ENCODE measurements at regions not wholly inside any gene's neighbourhood (a gene's known extent, or its start where the extent isn't known, plus 50 kb on each side); places are given as distances from the start of the nearest gene placed in this dataset.

DNA sequence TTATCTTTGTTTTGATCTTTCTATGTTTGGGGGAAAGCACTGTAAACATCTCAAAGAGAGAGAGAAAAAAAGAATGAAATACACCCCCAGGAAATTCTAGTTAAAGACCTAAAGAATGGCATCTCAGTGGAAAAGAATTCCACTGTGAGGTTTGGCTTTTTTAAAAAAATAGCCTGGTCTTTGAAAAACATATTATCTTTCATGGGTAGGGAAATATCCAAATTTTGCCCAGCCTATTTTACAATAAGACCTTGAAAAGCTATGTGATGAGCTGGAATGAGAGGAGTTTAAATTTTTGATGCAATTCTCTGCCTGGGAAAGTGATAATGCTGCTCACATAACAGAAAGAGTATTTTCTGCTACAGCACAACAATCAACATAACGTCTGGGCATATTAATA lies 348.1 kb upstream of the WWC1 start:
- WGBS (ENCODE audit: insufficient coverage), result no CpG with 5 or more reads among the region's 1 CpG
- H3K9me3 Mint-ChIP-seq (ENCODE audit: insufficient read depth), result no peaks in the 10 kb centered on the region
- intact Hi-C loops (cut with micrococcal nuclease), result no loop called here
- ChIA-PET POLR2A (no interaction called here), CTCF (no interaction called here)
- no peak for TF ChIP-seq EZH2 (IDR thresholded peaks at IDR 0.05; ENCODE audit: borderline replicate concordance, insufficient read depth, low read depth, low read length, poor library complexity, severe bottlenecking)
- TF ChIP-seq, protein P1, sequence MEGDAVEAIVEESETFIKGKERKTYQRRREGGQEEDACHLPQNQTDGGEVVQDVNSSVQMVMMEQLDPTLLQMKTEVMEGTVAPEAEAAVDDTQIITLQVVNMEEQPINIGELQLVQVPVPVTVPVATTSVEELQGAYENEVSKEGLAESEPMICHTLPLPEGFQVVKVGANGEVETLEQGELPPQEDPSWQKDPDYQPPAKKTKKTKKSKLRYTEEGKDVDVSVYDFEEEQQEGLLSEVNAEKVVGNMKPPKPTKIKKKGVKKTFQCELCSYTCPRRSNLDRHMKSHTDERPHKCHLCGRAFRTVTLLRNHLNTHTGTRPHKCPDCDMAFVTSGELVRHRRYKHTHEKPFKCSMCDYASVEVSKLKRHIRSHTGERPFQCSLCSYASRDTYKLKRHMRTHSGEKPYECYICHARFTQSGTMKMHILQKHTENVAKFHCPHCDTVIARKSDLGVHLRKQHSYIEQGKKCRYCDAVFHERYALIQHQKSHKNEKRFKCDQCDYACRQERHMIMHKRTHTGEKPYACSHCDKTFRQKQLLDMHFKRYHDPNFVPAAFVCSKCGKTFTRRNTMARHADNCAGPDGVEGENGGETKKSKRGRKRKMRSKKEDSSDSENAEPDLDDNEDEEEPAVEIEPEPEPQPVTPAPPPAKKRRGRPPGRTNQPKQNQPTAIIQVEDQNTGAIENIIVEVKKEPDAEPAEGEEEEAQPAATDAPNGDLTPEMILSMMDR (IDR thresholded peaks at IDR 0.05), result no peak
- Histone ChIP-seq H3K9ac (ENCODE audit: low read length) (no peak overlapping the region), H4K20me1 (ENCODE audit: control insufficient read depth, insufficient read depth, low read length, poor library complexity, severe bottlenecking) (no peaks in the 10 kb centered on the region), H3K36me3 (replicated peaks in 1 of 2; ENCODE audit: control extremely low read depth in 1 of 2, control insufficient read depth in 1 of 2, extremely low read depth in 1 of 2, insufficient read depth in 2 of 2, low read length in 1 of 2) (no peaks in the 10 kb centered on the region), H3K27ac (ENCODE audit: low read length in 2 of 2) (no peak overlapping the region), H3K4me1 (ENCODE audit: control insufficient read depth in 2 of 2, insufficient read depth in 2 of 2, low read length in 2 of 2) (no peaks in the 10 kb centered on the region), H2AFZ (ENCODE audit: insufficient read depth, low read depth, low read length, poor library complexity, severe bottlenecking) (no peak overlapping the region), H3K9me3 (ENCODE audit: control extremely low read depth in 1 of 3, control insufficient read depth in 2 of 3, insufficient read depth in 1 of 3, low read length in 2 of 3) (peaks cover 0 to 4% (median 0%) of the 10 kb centered on the region in 3 donors), H3K4me3 (ENCODE audit: control extremely low read depth in 1 of 5, extremely low read depth in 1 of 5, insufficient read depth in 1 of 5, low read depth in 2 of 5, low read length in 4 of 5) (no peak overlapping the region), H3K4me2 (replicated peaks; ENCODE audit: low read depth, low read length, poor library complexity, severe bottlenecking) (no peak overlapping the region), H3K27me3 (replicated peaks in 1 of 4; ENCODE audit: control extremely low read depth in 1 of 4, control insufficient read depth in 3 of 4, insufficient read depth in 4 of 4, low read length in 3 of 4) (no peaks in the 10 kb centered on the region), H3K79me2 (ENCODE audit: control insufficient read depth, insufficient read depth, low read length) (no peaks in the 10 kb centered on the region)
- H3K4me3 Mint-ChIP-seq, result no peak overlapping the region
- ATAC-seq (ENCODE audit: low read depth) (no peak), DNase-seq (no peak)
- H3K27ac Mint-ChIP-seq, result no peak overlapping the region
- H3K4me1 Mint-ChIP-seq, result no peaks in the 10 kb centered on the region
- no peaks in the 10 kb centered on the region for H3K27me3 Mint-ChIP-seq

DNA sequence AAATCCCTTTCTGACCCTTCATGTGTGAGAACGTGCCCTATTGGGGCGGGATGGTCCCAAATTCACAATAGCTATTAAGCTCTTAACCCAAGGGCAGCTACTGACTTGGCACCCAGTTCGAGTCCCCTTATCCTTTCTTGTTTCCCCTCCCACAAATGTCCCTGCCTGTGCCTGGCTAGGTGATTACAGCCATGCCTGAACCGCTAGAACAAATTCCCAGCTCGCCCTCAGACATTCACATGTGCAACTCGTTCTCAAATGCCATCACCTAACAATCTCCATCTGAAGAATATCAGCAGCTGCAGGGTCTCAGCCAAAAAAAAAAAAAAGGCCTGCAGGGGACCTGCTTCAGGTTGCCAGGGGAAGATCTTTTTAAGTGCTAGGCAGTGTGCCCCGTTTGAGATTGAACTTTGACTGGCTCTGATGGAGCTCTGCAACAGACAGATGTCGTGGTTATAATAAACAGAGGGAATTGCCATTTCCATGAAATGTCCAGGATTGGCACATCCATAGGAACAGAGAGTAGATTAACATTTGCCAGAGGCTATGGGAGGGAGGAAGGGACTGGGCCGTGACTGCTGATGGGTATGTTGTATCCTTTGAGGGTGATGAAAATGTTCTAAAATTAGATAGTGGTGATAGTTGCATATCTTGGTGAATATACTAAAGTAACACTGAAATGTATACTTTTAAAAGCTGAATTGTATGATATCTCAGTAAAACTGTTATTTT lies 347.2 kb upstream of the WWC1 start:
- peaks cover 0 to 4% (median 0%) of the 10 kb centered on the region in 3 donors for H3K9me3 ChIP-seq (ENCODE audit: control extremely low read depth in 1 of 3, control insufficient read depth in 2 of 3, insufficient read depth in 1 of 3, low read length in 2 of 3)
- H3K27me3 ChIP-seq (replicated peaks in 1 of 4; ENCODE audit: control extremely low read depth in 1 of 4, control insufficient read depth in 3 of 4, insufficient read depth in 4 of 4, low read length in 3 of 4), result no peaks in the 10 kb centered on the region
- WGBS (ENCODE audit: insufficient coverage), result 82% methylated on average over 8 of the region's 9 CpGs
- H3K9ac ChIP-seq (ENCODE audit: low read length), result no peak overlapping the region
- Mint-ChIP-seq H3K4me3 (no peak overlapping the region), H3K27me3 (no peaks in the 10 kb centered on the region), H3K27ac (no peak overlapping the region), H3K4me1 (no peaks in the 10 kb centered on the region), H3K9me3 (ENCODE audit: insufficient read depth) (no peaks in the 10 kb centered on the region)
- no peak for TF ChIP-seq EZH2 (IDR thresholded peaks at IDR 0.05; ENCODE audit: borderline replicate concordance, insufficient read depth, low read depth, low read length, poor library complexity, severe bottlenecking)
- TF ChIP-seq, protein P1 (IDR thresholded peaks at IDR 0.05), result no peak
- no peak overlapping the region for H2AFZ ChIP-seq (ENCODE audit: insufficient read depth, low read depth, low read length, poor library complexity, severe bottlenecking)
- H3K79me2 ChIP-seq (ENCODE audit: control insufficient read depth, insufficient read depth, low read length), result no peaks in the 10 kb centered on the region
- no peaks in the 10 kb centered on the region for H3K4me1 ChIP-seq (ENCODE audit: control insufficient read depth in 2 of 2, insufficient read depth in 2 of 2, low read length in 2 of 2)
- no peak for DNase-seq
- no peak for ATAC-seq (ENCODE audit: low read depth)
- no peak overlapping the region for H3K27ac ChIP-seq (ENCODE audit: low read length in 2 of 2)
- H3K4me2 ChIP-seq (replicated peaks; ENCODE audit: low read depth, low read length, poor library complexity, severe bottlenecking), result no peak overlapping the region
- intact Hi-C loops (cut with micrococcal nuclease), result no loop called here
- H4K20me1 ChIP-seq (ENCODE audit: control insufficient read depth, insufficient read depth, low read length, poor library complexity, severe bottlenecking), result no peaks in the 10 kb centered on the region
- POLR2A ChIA-PET, result no interaction called here
- no peak overlapping the region for H3K4me3 ChIP-seq (ENCODE audit: control extremely low read depth in 1 of 5, extremely low read depth in 1 of 5, insufficient read depth in 1 of 5, low read depth in 2 of 5, low read length in 4 of 5)
- H3K36me3 ChIP-seq (replicated peaks in 1 of 2; ENCODE audit: control extremely low read depth in 1 of 2, control insufficient read depth in 1 of 2, extremely low read depth in 1 of 2, insufficient read depth in 2 of 2, low read length in 1 of 2), result no peaks in the 10 kb centered on the region
- CTCF ChIA-PET, result no interaction called here
